HepG2 (cell line): ENCODE measurements at regions not wholly inside any gene's neighbourhood (a gene's known extent, or its start where the extent isn't known, plus 50 kb on each side); places are given as distances from the start of the nearest gene placed in this dataset.

Experiments
- BATF2 ChIP-seq: sonication (generic); formaldehyde crosslinking; IDR thresholded peaks from 2 replicates; pipeline ENCODE4 v1.8.0; 2022; ENCODE audit warnings: mild to moderate bottlenecking, missing genetic modification reagents, moderate library complexity
- CTCF ChIP-seq: sonication (generic); formaldehyde crosslinking; IDR thresholded peaks from 2 replicates; pipeline ENCODE4 v1.5.0; 2020; ENCODE audit warnings: mild to moderate bottlenecking, missing genetic modification reagents, moderate library complexity
- HNRNPUL1 ChIP-seq: fragments of 200-400 bp; formaldehyde crosslinking; IDR thresholded peaks from 2 replicates; pipeline ENCODE4 v1.6.1; 2017; ENCODE audit warnings: low read depth, mild to moderate bottlenecking, low read length, moderate library complexity
- JUND ChIP-seq: sonication (generic); formaldehyde crosslinking; IDR thresholded peaks from 2 replicates; pipeline ENCODE4 v1.8.0; 2022; ENCODE audit warnings: mild to moderate bottlenecking, missing genetic modification reagents
- MAX ChIP-seq: IDR thresholded peaks from 2 replicates; pipeline ENCODE4 v1.6.1; 2012; ENCODE audit warnings: inconsistent platforms
- MED13 ChIP-seq: sonication (generic); formaldehyde crosslinking; IDR thresholded peaks from 2 replicates; pipeline ENCODE4 v1.5.0; 2020; ENCODE audit warnings: missing genetic modification reagents
- POLR2AphosphoS5 ChIP-seq: IDR thresholded peaks from 2 replicates; pipeline ENCODE4 v1.6.1; 2012; ENCODE audit warnings: low read depth, low read length
- PREB ChIP-seq: sonication (generic); formaldehyde crosslinking; IDR thresholded peaks from 2 replicates; pipeline ENCODE4 v1.4.0; 2020; ENCODE audit warnings: missing genetic modification reagents
- SIN3A ChIP-seq: IDR thresholded peaks from 2 replicates; pipeline ENCODE4 v1.6.1; 2011; ENCODE audit warnings: low read depth, mild to moderate bottlenecking, control low read depth, low read length, borderline replicate concordance
- SMC3 ChIP-seq: IDR thresholded peaks from 2 replicates; pipeline ENCODE4 v1.6.1; 2011; ENCODE audit warnings: low read length, improper control_type of control experiment
- YY1 ChIP-seq: IDR thresholded peaks from 2 replicates; pipeline ENCODE4 v1.6.1; 2011; ENCODE audit warnings: low read length, low read depth, moderate library complexity, mild to moderate bottlenecking; ENCODE audit not compliant: insufficient read depth, insufficient replicate concordance
- ZNF292 ChIP-seq: sonication (generic); formaldehyde crosslinking; IDR thresholded peaks from 2 replicates; pipeline ENCODE4 v1.8.1; 2022; ENCODE audit warnings: mild to moderate bottlenecking, low read depth, missing genetic modification reagents, borderline replicate concordance

GRCh38 chr3:82384181-82384580, 622.7 kb upstream of the GBE1 start:
- TF ChIP-seq SMC3 (no peak), MED13 (CRISPR knock-in tag) (no peak), CTCF (CRISPR knock-in tag) (no peak), POLR2AphosphoS5 (no peak), PREB (no peak), BATF2 (CRISPR knock-in tag) (no peak), MAX (no peak), ZNF292 (CRISPR knock-in tag) (no peak), HNRNPUL1 (no peak), YY1 (no peak), JUND (CRISPR knock-in tag) (no peak), SIN3A (no peak)
